ENCODE measurements at regions not wholly inside any gene's neighbourhood (a gene's known extent, or its start where the extent isn't known, plus 50 kb on each side); places are given as distances from the start of the nearest gene placed in this dataset.

DNA sequence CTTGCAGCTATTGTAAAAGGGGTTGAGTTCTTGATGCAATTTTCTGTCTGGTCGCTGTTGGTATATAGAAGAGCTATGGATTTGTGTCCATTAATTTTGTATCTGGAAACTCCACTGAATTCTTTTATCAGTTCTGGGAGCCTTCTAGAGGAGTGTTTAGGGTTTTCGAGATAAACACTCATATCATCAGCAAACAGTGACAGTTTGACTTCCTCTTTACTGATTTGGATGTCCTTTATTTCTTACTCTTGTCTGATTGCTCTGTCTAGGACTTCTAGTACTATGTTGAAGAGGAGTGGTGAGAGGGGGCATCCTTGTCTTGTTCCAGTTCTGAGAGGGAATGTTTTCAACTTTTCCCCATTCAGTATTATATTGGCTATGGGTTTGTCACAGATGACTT lies 120.8 kb upstream of the SSTR4 start:
- TF ChIP-seq CTCF (conservative IDR thresholded peaks at IDR 0.05; ENCODE audit: low read depth, low read length) = no peak
- TF ChIP-seq EZH2 (IDR thresholded peaks at IDR 0.05; ENCODE audit: borderline replicate concordance, low read depth, low read length, poor library complexity, severe bottlenecking) = no peak
